Astrocyte (in vitro differentiated cells and primary cell): ENCODE measurements at regions not wholly inside any gene's neighbourhood (a gene's known extent, or its start where the extent isn't known, plus 50 kb on each side); places are given as distances from the start of the nearest gene placed in this dataset.
A peak's percentile ranks its signal among the peaks of the same experiment; 100 is the strongest.

Experiments
- DNase-seq: peaks from one replicate; pipeline ENCODE4 v3.0.0-alpha.2; 2010; ENCODE audit warnings: low read depth
- FAIRE-seq: peaks from 2 replicates; lab custom pipeline; 2011; peaks lifted over from hg19 to GRCh38; lab: Jason Lieb, UNC
- H2AFZ ChIP-seq: 2 replicates; pipeline ENCODE4 v1.6.0; 2012; ENCODE audit warnings: low read depth, low read length, inconsistent platforms
- H3K27ac ChIP-seq: 2 replicates; pipeline ENCODE4 v1.5.1; 2011; ENCODE audit warnings: low read depth, low read length, inconsistent platforms
- H3K27me3 ChIP-seq: 2 replicates; pipeline ENCODE4 v1.6.0; 2011; ENCODE audit warnings: low read length, inconsistent platforms; ENCODE audit not compliant: insufficient read depth
- H3K36me3 ChIP-seq: 2 replicates; pipeline ENCODE4 v1.5.1; 2011; ENCODE audit warnings: low read length, inconsistent platforms; ENCODE audit not compliant: insufficient read depth
- H3K4me1 ChIP-seq: 2 replicates; pipeline ENCODE4 v1.5.1; 2011; ENCODE audit warnings: low read length, inconsistent platforms; ENCODE audit not compliant: insufficient read depth
- H3K4me2 ChIP-seq: 2 replicates; pipeline ENCODE4 v1.6.0; 2012; ENCODE audit warnings: low read length, inconsistent platforms
- H3K4me3 ChIP-seq: 2 replicates; pipeline ENCODE4 v1.5.1; 2011; ENCODE audit warnings: low read depth, mild to moderate bottlenecking, low read length, inconsistent platforms; ENCODE audit not compliant: insufficient read depth
- H3K79me2 ChIP-seq: 2 replicates; pipeline ENCODE4 v1.6.0; 2012; ENCODE audit warnings: mild to moderate bottlenecking, low read length, inconsistent platforms; ENCODE audit not compliant: insufficient read depth
- H3K9ac ChIP-seq: 2 replicates; pipeline ENCODE4 v1.6.0; 2012; ENCODE audit warnings: mild to moderate bottlenecking, low read length, inconsistent platforms
- H3K9me3 ChIP-seq: 2 replicates; pipeline ENCODE4 v1.5.1; 2012; ENCODE audit warnings: low read depth, mild to moderate bottlenecking, low read length, inconsistent platforms; ENCODE audit not compliant: insufficient read depth
- H4K20me1 ChIP-seq: 2 replicates; pipeline ENCODE4 v1.6.0; 2012; ENCODE audit warnings: low read length, inconsistent platforms; ENCODE audit not compliant: insufficient read depth
- H3K27ac Mint-ChIP-seq: one replicate; pipeline ENCODE4 v1.8.0; 2021; ENCODE audit warnings: mild to moderate bottlenecking, mixed read lengths; ENCODE audit not compliant: unreplicated experiment
- H3K27me3 Mint-ChIP-seq: one replicate; pipeline ENCODE4 v1.8.0; 2021; ENCODE audit warnings: low read depth, mixed read lengths; ENCODE audit not compliant: unreplicated experiment
- H3K36me3 Mint-ChIP-seq: one replicate; pipeline ENCODE4 v1.8.0; 2021; ENCODE audit warnings: low read depth, mixed read lengths; ENCODE audit not compliant: unreplicated experiment
- H3K4me1 Mint-ChIP-seq: one replicate; pipeline ENCODE4 v1.8.0; 2021; ENCODE audit warnings: low read depth, mixed read lengths; ENCODE audit not compliant: unreplicated experiment
- H3K4me3 Mint-ChIP-seq: one replicate; pipeline ENCODE4 v1.8.0; 2021; ENCODE audit warnings: mild to moderate bottlenecking, moderate library complexity, mixed read lengths; ENCODE audit not compliant: unreplicated experiment
- H3K9me3 Mint-ChIP-seq: one replicate; pipeline ENCODE4 v1.8.0; 2021; ENCODE audit warnings: mild to moderate bottlenecking, mixed read lengths; ENCODE audit not compliant: unreplicated experiment
- CTCF ChIP-seq: IDR thresholded peaks from 2 replicates; pipeline ENCODE4 v1.5.1; 2011; ENCODE audit warnings: low read depth, mild to moderate bottlenecking, inconsistent platforms, low read length, moderate library complexity; ENCODE audit not compliant: insufficient read depth
- EZH2 ChIP-seq: IDR thresholded peaks from 2 replicates; pipeline ENCODE4 v1.6.1; 2012; ENCODE audit warnings: mild to moderate bottlenecking, low read length, inconsistent platforms; ENCODE audit not compliant: insufficient read depth

GRCh38 chr5:158487156-158487555 is 612.6 kb downstream of the EBF1 start:
- TF ChIP-seq CTCF (no peak), EZH2 (no peak)
- no peaks in the 10 kb centered on the region for H3K27me3 ChIP-seq
- Mint-ChIP-seq H3K27me3 (no peaks in the 10 kb centered on the region), H3K4me1 (peaks cover 19% of the 10 kb centered on the region), H3K36me3 (no peaks in the 10 kb centered on the region), H3K4me3 (no peak overlapping the region), H3K27ac (no peak overlapping the region), H3K9me3 (no peaks in the 10 kb centered on the region)
- H3K27ac ChIP-seq: no peak overlapping the region
- H3K9me3 ChIP-seq: no peaks in the 10 kb centered on the region
- no peak overlapping the region for H3K4me3 ChIP-seq
- H3K4me1 ChIP-seq: no peaks in the 10 kb centered on the region
- no peak overlapping the region for H3K9ac ChIP-seq
- H3K36me3 ChIP-seq: no peaks in the 10 kb centered on the region
- no peak for FAIRE-seq
- no peak overlapping the region for H3K4me2 ChIP-seq
- DNase-seq: no peak
- no peaks in the 10 kb centered on the region for H3K79me2 ChIP-seq
- H2AFZ ChIP-seq: no peak overlapping the region
- H4K20me1 ChIP-seq: no peaks in the 10 kb centered on the region

GRCh38 chr5:158486566-158486965 is 613.1 kb downstream of the EBF1 start:
- TF ChIP-seq CTCF (no peak), EZH2 (no peak)
- Histone ChIP-seq H3K9me3 (no peaks in the 10 kb centered on the region), H3K4me2 (no peak overlapping the region), H3K4me1 (no peaks in the 10 kb centered on the region), H4K20me1 (no peaks in the 10 kb centered on the region), H3K4me3 (no peak overlapping the region), H3K36me3 (no peaks in the 10 kb centered on the region), H3K27me3 (no peaks in the 10 kb centered on the region), H2AFZ (no peak overlapping the region), H3K9ac (no peak overlapping the region), H3K27ac (no peak overlapping the region), H3K79me2 (no peaks in the 10 kb centered on the region)
- no peaks in the 10 kb centered on the region for H3K27me3 Mint-ChIP-seq
- H3K27ac Mint-ChIP-seq: peak overlapping the region; percentile 10
- no peaks in the 10 kb centered on the region for H3K9me3 Mint-ChIP-seq
- FAIRE-seq (peak; percentile 59), DNase-seq (no peak)
- no peak overlapping the region for H3K4me3 Mint-ChIP-seq
- H3K4me1 Mint-ChIP-seq: peaks cover 19% of the 10 kb centered on the region
- no peaks in the 10 kb centered on the region for H3K36me3 Mint-ChIP-seq

GRCh38 chr5:158485604-158486081 is 614.1 kb downstream of the EBF1 start:
- H3K27ac ChIP-seq: no peak overlapping the region
- FAIRE-seq (no peak), DNase-seq (no peak)
- no peak for TF ChIP-seq CTCF
- TF ChIP-seq EZH2: no peak
- no peak overlapping the region for H2AFZ ChIP-seq
- H3K4me1 Mint-ChIP-seq: peaks cover 19% of the 10 kb centered on the region
- H3K27me3 Mint-ChIP-seq: no peaks in the 10 kb centered on the region
- H3K4me1 ChIP-seq: no peaks in the 10 kb centered on the region
- H3K9me3 ChIP-seq: no peaks in the 10 kb centered on the region
- no peaks in the 10 kb centered on the region for H4K20me1 ChIP-seq
- H3K36me3 Mint-ChIP-seq: no peaks in the 10 kb centered on the region
- H3K36me3 ChIP-seq: no peaks in the 10 kb centered on the region
- no peak overlapping the region for H3K4me3 Mint-ChIP-seq
- no peak overlapping the region for H3K9ac ChIP-seq
- no peaks in the 10 kb centered on the region for H3K27me3 ChIP-seq
- no peaks in the 10 kb centered on the region for H3K79me2 ChIP-seq
- H3K27ac Mint-ChIP-seq: no peak overlapping the region
- no peak overlapping the region for H3K4me3 ChIP-seq
- no peaks in the 10 kb centered on the region for H3K9me3 Mint-ChIP-seq
- H3K4me2 ChIP-seq: no peak overlapping the region
